ENCODE measurements at regions not wholly inside any gene's neighbourhood (a gene's known extent, or its start where the extent isn't known, plus 50 kb on each side); places are given as distances from the start of the nearest gene placed in this dataset.
"Not testable (repeated sequence)": the region's sequence is repeated elsewhere in the genome, so short reads cannot be mapped to it uniquely, and the experiment has no call there.

- DNase-seq (ENCODE audit: low spot score): no peak
Measured at GRCh38 chr2:33949371-33949770, 350.3 kb upstream of the FAM98A start.

DNA sequence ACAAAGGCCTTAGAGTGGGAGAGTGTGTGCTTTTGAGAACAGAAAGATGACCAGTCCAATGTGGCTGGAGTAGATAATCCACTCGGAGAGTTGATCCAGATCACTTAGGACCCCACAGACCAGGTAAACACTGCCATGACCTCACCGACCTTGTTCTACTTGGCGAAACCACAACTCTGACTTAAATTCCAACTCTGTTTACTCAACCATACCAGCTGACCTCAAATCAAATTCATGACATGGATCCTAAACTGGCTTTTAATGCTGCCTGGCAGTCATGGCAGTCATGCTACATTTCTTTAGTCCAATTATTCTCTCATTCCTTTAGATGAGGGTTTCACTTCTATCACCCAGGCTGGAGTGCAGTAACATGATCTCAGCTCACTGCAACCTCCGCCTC is 347.1 kb upstream of the FAM98A start:
- no peak for DNase-seq (ENCODE audit: low spot score)

DNA sequence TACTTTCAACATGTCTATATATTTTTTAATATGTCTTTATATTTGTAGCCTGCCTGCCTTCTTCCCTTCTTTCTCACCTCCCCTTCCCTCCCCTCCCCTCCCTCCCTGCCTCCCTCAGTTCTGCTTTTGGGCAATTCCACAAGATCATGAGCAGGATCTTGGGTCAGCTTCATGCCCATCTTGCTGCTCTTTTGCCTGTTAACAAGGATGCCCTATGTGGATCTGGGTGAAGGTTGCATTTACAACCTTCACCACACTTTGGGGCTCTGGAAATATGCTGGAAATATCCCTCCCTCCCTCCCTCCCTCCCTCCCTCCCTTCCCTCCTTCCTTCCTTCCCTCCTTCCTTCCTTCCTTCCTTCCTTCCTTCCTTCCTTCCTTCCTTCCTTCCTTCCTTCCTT is 334.1 kb upstream of the FAM98A start:
- DNase-seq (ENCODE audit: low spot score): no peak

- DNase-seq (ENCODE audit: low spot score): no peak
Measured at GRCh38 chr2:33931164-33931563, 332.1 kb upstream of the FAM98A start.

DNA sequence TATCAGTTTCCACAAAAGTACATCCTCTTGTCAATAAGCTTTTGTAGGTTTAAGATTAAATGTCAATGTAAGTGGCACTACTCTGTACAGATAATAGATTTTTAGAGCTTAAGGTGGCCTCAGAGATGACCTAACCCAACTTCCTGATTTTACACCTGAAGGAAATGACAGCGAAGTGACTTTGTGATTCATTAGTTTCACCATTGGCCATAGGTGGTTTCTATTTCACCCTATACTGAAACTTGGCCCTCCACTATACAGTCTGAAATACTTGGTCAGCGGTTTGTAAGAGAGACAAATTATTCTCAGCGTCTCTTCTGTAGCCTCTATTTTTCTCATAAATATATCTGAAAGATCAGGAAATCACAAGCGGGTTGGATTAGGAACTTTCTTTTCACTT is 330.4 kb upstream of the FAM98A start:
- no peak for DNase-seq (ENCODE audit: low spot score)

DNA sequence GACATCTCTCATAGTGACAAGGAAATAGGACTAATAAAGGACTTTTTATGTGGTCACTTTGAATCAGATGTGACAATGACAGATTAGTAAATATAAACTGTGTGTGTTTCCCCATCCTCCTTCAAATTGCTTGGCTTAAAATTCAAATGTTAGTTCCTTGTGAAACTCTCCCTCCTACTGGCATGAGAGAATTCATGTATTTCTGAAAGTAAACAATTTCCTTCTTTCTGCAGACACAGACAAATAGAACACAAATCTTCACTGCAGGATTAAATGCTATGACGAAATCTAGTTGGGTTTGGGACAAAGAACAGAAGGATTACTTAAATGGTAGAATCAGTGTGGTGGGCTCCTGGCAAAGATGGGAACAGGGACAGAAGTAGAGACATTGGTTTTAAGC is 328.7 kb upstream of the FAM98A start:
- no peak for DNase-seq (ENCODE audit: low spot score)

- DNase-seq (ENCODE audit: low spot score): no peak
Measured at GRCh38 chr2:33925311-33925710, 326.2 kb upstream of the FAM98A start.

DNA sequence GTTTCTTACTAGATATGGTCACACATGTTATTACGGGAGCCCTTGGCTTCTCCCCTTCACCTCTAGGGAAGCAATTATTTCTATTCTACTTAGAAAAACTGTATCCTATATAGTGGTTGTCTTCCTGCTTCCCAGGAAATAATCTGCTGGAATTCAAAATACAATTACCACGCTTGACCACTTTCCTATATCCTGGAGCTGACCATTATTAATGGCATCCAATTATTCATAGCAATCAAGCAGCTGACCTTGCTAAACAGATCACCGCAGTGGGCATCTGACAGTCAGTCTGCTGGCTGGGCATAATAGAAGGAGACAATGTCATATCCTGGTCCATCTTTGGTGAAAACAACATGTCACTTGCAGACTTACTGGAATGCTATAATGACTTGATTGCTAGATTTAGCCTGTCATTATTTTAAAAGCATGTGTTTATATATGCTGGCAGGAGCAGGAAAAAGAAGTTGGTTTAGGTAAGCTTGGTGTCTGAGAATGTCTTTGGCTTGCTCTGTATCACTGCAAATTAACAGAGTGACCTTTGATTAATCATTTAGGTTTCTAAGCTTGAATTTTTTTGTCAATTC is 325.6 kb upstream of the FAM98A start:
- DNase-seq (ENCODE audit: low spot score): no peak

DNA sequence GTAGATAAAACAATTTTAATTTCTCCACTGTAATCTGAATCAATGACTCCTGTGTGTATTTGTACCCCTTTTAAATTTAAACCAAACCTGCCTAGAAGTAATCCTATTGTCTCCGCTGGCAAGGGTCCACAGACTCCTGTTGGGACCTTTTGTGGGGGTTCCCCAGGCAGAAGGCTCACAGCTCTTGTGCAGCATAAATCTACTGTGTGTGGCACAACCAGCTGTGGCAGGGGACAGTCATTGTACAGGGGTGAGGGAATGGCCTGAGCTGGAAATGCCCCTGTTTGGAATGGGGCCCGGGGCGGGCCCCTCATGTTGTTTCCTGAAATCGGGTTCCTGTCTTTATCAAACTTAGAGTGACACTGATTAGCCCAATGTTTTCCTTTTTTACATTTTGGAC is 318.2 kb upstream of the FAM98A start:
- DNase-seq (ENCODE audit: low spot score): no peak

GRCh38 chr2:33913071-33913616 is 314.0 kb upstream of the FAM98A start:
- DNase-seq (ENCODE audit: low spot score): no peak

DNA sequence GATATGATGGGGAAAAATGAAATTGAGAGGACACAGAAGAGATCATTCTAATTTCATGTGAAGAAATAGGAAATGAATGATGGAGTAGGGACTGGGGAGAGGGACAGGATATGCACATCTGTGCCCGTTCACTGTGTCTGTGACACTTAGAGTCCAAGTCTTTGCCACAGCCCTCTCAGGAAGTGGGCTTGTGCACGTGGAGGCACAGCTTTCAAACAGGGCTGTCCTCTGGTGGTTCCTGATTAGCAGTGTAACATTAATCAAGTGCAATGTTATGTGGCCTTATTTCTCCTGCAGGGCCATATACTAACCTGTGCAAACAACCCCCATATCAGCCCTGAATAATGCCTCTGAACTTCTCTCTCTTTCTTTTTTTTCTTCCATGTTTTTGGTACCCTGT is 312.2 kb upstream of the FAM98A start:
- no peak for DNase-seq (ENCODE audit: low spot score)

- DNase-seq (ENCODE audit: low spot score): no peak
Measured at GRCh38 chr2:33909945-33910695, 311.0 kb upstream of the FAM98A start.

DNA sequence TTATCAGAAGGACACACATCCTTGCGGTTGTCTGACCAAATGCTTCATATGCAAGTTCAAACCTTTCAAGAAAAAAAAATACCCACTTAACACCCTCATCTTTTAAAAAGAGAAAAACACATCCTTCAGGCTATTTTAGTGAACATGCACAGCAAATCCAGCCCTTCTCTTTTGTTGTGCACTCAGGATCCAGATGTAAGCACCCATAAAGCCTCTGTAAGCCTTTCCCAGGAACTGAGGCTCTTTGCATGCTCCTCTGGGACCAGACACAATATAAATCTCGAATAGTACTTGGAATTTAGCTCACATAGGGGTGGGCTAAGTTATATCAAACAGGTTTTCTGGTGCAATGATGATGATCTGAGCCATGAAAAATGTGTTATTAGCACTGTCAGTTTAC is 308.8 kb upstream of the FAM98A start:
- DNase-seq (ENCODE audit: low spot score): no peak

GRCh38 chr2:33906129-33906528 is 307.0 kb upstream of the FAM98A start:
- not testable (repeated sequence) for DNase-seq (ENCODE audit: low spot score)

DNA sequence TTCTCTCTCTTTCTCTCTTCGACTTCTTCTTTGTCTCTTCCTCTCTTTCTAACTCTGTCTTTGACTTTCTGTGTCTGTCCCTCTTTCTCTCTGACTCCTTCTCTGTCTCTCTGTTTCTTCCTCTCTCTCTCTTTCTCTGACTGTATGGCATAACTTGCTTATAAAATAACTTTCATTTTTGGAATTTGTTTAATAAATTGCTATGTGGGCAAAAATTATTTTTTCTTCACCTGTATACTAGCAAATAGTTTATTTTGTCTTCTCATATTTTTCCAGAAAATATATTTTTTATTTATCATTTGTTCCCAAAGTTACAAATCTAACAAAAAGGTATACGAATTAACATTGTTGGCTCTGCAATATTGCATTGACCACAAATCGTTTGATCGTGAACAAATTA is 305.7 kb upstream of the FAM98A start:
- DNase-seq (ENCODE audit: low spot score): no peak

GRCh38 chr2:33903701-33904100 is 304.6 kb upstream of the FAM98A start:
- no peak for DNase-seq (ENCODE audit: low spot score)

GRCh38 chr2:33903215-33903614 is 304.1 kb upstream of the FAM98A start:
- DNase-seq (ENCODE audit: low spot score): no peak

- no peak for DNase-seq (ENCODE audit: low spot score)
Measured at GRCh38 chr2:33900610-33901009, 301.5 kb upstream of the FAM98A start.

- no peak for DNase-seq (ENCODE audit: low spot score)
Measured at GRCh38 chr2:33897741-33898140, 298.6 kb upstream of the FAM98A start.

DNA sequence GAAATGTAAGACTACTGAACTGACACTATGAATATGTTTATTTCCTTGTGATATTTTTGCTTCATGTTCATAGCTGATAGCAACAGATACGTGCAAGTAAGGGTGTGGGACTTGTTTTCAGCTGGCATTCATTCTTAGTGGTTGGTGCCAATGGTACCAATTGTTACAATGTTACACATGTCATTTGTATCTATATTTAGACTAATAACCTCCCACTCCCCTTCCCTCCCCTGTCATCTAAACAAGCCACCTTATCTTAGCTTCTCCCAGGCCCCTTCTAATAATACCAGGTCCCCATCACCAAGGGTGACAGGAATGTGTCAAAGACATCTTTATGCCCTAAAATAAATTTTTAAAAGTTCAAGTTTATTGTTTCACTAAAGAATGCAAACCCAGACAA is 294.7 kb upstream of the FAM98A start:
- no peak for DNase-seq (ENCODE audit: low spot score)

- no peak for DNase-seq (ENCODE audit: low spot score)
Measured at GRCh38 chr2:33891616-33892015, 292.5 kb upstream of the FAM98A start.

- no peak for DNase-seq (ENCODE audit: low spot score)
Measured at GRCh38 chr2:33890686-33891085, 291.6 kb upstream of the FAM98A start.

- no peak for DNase-seq (ENCODE audit: low spot score)
Measured at GRCh38 chr2:33877348-33878016, 278.4 kb upstream of the FAM98A start.

All from AG20443 (cell line).